Neural cell (in vitro differentiated cells): ENCODE measurements at regions not wholly inside any gene's neighbourhood (a gene's known extent, or its start where the extent isn't known, plus 50 kb on each side); places are given as distances from the start of the nearest gene placed in this dataset.

Source experiments
- H2AFZ ChIP-seq: fragments of 200-600, 300-800 bp; sonication (generic), shearing (Covaris generic); 2 replicates; pipeline ENCODE4 v1.6.0; 2014; ENCODE audit warnings: low read depth, mild to moderate bottlenecking, antibody characterized with exemption, low read length, moderate library complexity
- H3F3A ChIP-seq: fragments of 200-600 bp; shearing (Covaris generic); 2 replicates; pipeline ENCODE4 v1.6.1; 2016; ENCODE audit warnings: mild to moderate bottlenecking, moderate library complexity, mixed read lengths, antibody characterized with exemption, low read length; ENCODE audit not compliant: insufficient read depth, poor library complexity, severe bottlenecking
- H3K27ac ChIP-seq: fragments of 200-600, 300-800 bp; sonication (generic), shearing (Covaris generic); 2 replicates; pipeline ENCODE4 v1.5.1; 2014; ENCODE audit warnings: mild to moderate bottlenecking, low read length, moderate library complexity
- H3K27me3 ChIP-seq: fragments of 300-800, 200-600 bp; sonication (generic), shearing (Covaris generic); 2 replicates; pipeline ENCODE4 v1.6.0; 2014; ENCODE audit warnings: mild to moderate bottlenecking, low read depth, low read length, moderate library complexity; ENCODE audit not compliant: insufficient read depth
- H3K36me3 ChIP-seq: fragments of 300-800, 200-600 bp; sonication (generic), shearing (Covaris generic); 2 replicates; pipeline ENCODE4 v1.5.1; 2014; ENCODE audit warnings: mild to moderate bottlenecking, antibody characterized with exemption, low read length, moderate library complexity; ENCODE audit not compliant: insufficient read depth
- H3K4me2 ChIP-seq: fragments of 300-800, 200-600 bp; sonication (generic), shearing (Covaris generic); 2 replicates; pipeline ENCODE4 v1.6.0; 2014; ENCODE audit warnings: mild to moderate bottlenecking, low read length
- H3K4me3 ChIP-seq: fragments of 300-800, 200-600 bp; sonication (generic), shearing (Covaris generic); 2 replicates; pipeline ENCODE4 v1.5.1; 2014; ENCODE audit warnings: mild to moderate bottlenecking, low read length, moderate library complexity
- H3K79me2 ChIP-seq: fragments of 200-600 bp; shearing (Covaris generic); replicated peaks from 2 replicates; pipeline ENCODE4 v1.6.0; 2014; ENCODE audit warnings: mild to moderate bottlenecking, low read length, moderate library complexity; ENCODE audit not compliant: insufficient read depth
- H3K9ac ChIP-seq: fragments of 300-800, 200-600 bp; sonication (generic), shearing (Covaris generic); 2 replicates; pipeline ENCODE4 v1.6.1; 2016; ENCODE audit warnings: mild to moderate bottlenecking, low read length, mixed read lengths
- H3K9me2 ChIP-seq: fragments of 200-600 bp; shearing (Covaris generic); 2 replicates; pipeline ENCODE4 v1.6.1; 2016; ENCODE audit warnings: mild to moderate bottlenecking, low read length, mixed read lengths; ENCODE audit not compliant: insufficient read depth
- H3K9me3 ChIP-seq: fragments of 200-600, 300-800 bp; sonication (generic), shearing (Covaris generic); 2 replicates; pipeline ENCODE4 v1.6.1; 2016; ENCODE audit warnings: mild to moderate bottlenecking, mixed run types, low read length, moderate library complexity, mixed read lengths
- H4K20me1 ChIP-seq: fragments of 200-600 bp; shearing (Covaris generic); 2 replicates; pipeline ENCODE4 v1.6.1; 2016; ENCODE audit warnings: mild to moderate bottlenecking, mixed run types; ENCODE audit not compliant: insufficient read depth
- CTCF ChIP-seq: fragments of 450-650 bp; IDR thresholded peaks from 2 replicates; pipeline ENCODE4 v1.5.1; 2014; ENCODE audit warnings: antibody characterized with exemption, mild to moderate bottlenecking, moderate library complexity; ENCODE audit not compliant: poor library complexity, severe bottlenecking
- EP300 ChIP-seq: fragments of 450-650 bp; conservative IDR thresholded peaks from 2 replicates; pipeline ENCODE4 v1.6.1; 2014; ENCODE audit warnings: antibody characterized with exemption, mild to moderate bottlenecking, moderate library complexity; ENCODE audit not compliant: poor library complexity, severe bottlenecking
- EZH2 ChIP-seq: fragments of 200-600, 300-800 bp; shearing (Covaris generic), sonication (generic); IDR thresholded peaks from 2 replicates; pipeline ENCODE4 v1.6.1; 2014; ENCODE audit warnings: antibody characterized with exemption, low read length, borderline replicate concordance, mild to moderate bottlenecking; ENCODE audit not compliant: insufficient read depth, poor library complexity, severe bottlenecking
- MXI1 ChIP-seq: fragments of 450-650 bp; conservative IDR thresholded peaks from 2 replicates; pipeline ENCODE4 v1.6.1; 2014; ENCODE audit warnings: antibody characterized with exemption, mild to moderate bottlenecking; ENCODE audit not compliant: poor library complexity, severe bottlenecking
- POLR2AphosphoS5 ChIP-seq: IDR thresholded peaks from 2 replicates; pipeline ENCODE4 v1.6.1; 2012
- RAD21 ChIP-seq: fragments of 450-650 bp; conservative IDR thresholded peaks from 2 replicates; pipeline ENCODE4 v1.6.1; 2014; ENCODE audit warnings: antibody characterized with exemption, mild to moderate bottlenecking, moderate library complexity
- REST ChIP-seq: IDR thresholded peaks from 2 replicates; pipeline ENCODE4 v1.6.1; 2012; ENCODE audit warnings: borderline replicate concordance
- SMC3 ChIP-seq: fragments of 450-650 bp; conservative IDR thresholded peaks from 2 replicates; pipeline ENCODE4 v1.6.1; 2014; ENCODE audit warnings: antibody characterized with exemption, mild to moderate bottlenecking, moderate library complexity; ENCODE audit not compliant: poor library complexity
- TAF1 ChIP-seq: IDR thresholded peaks from 2 replicates; pipeline ENCODE4 v1.6.1; 2012; ENCODE audit warnings: low read depth

GRCh38 chr4:150006197-150006596 is 72.0 kb upstream of the DCLK2 start:
- Histone ChIP-seq H3K9me2 (no peaks in the 10 kb centered on the region), H3K27ac (no peak overlapping the region), H3K36me3 (no peaks in the 10 kb centered on the region), H3F3A (no peaks in the 10 kb centered on the region), H3K9ac (no peak overlapping the region), H4K20me1 (no peaks in the 10 kb centered on the region), H3K27me3 (no peaks in the 10 kb centered on the region), H3K79me2 (no peaks in the 10 kb centered on the region), H3K4me2 (no peak overlapping the region), H3K4me3 (no peak overlapping the region), H3K9me3 (no peaks in the 10 kb centered on the region), H2AFZ (no peak overlapping the region)
- TF ChIP-seq EZH2 (no peak), REST (no peak), POLR2AphosphoS5 (no peak), SMC3 (no peak), RAD21 (no peak), CTCF (no peak), EP300 (no peak), TAF1 (no peak), MXI1 (no peak)

DNA sequence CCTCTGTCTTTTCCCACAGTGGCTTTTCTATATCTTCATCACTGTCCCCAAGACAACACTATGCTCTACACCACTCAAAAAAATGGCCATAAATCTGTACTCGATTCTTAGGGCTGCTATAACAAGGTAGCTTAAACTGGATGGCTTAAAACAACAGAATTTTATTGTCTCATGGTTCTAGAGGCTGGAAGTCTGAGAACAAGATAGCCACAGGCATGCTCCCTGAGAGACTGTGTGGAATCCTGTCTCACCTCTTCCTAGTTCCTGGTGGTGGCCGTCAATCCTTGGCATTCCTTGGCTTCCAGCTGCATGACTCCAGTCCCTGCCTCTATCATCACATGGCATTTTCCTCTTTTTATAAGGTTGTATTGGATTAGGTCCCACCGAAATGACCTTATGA is 70.7 kb upstream of the DCLK2 start:
- H3K9me3 ChIP-seq, result no peaks in the 10 kb centered on the region
- H3K4me3 ChIP-seq, result no peak overlapping the region
- no peak overlapping the region for H3K4me2 ChIP-seq
- H3K27ac ChIP-seq, result no peak overlapping the region
- H3K9ac ChIP-seq, result no peak overlapping the region
- H2AFZ ChIP-seq, result no peak overlapping the region
- no peaks in the 10 kb centered on the region for H3K36me3 ChIP-seq
- no peaks in the 10 kb centered on the region for H3K27me3 ChIP-seq
- no peaks in the 10 kb centered on the region for H3F3A ChIP-seq
- H4K20me1 ChIP-seq, result no peaks in the 10 kb centered on the region
- no peaks in the 10 kb centered on the region for H3K79me2 ChIP-seq
- no peak for TF ChIP-seq TAF1
- TF ChIP-seq SMC3, result no peak
- TF ChIP-seq POLR2AphosphoS5, result no peak
- TF ChIP-seq MXI1, result no peak
- TF ChIP-seq CTCF, result no peak
- TF ChIP-seq EZH2, result no peak
- TF ChIP-seq RAD21, result no peak
- no peaks in the 10 kb centered on the region for H3K9me2 ChIP-seq
